Fibroblast of the aortic adventitia (primary cell): ENCODE measurements at regions not wholly inside any gene's neighbourhood (a gene's known extent, or its start where the extent isn't known, plus 50 kb on each side); places are given as distances from the start of the nearest gene placed in this dataset.
A peak's percentile ranks its signal among the peaks of the same experiment; 100 is the strongest.

Experiments
- DNase-seq: peaks from one replicate; pipeline ENCODE4 v3.0.0-alpha.2; 2010; ENCODE audit warnings: low read depth
- H3K4me3 ChIP-seq: 2 replicates; pipeline ENCODE4 v1.5.1; 2011; ENCODE audit warnings: low read depth, mild to moderate bottlenecking, control low read depth, low read length, moderate library complexity
- CTCF ChIP-seq: IDR thresholded peaks from 2 replicates; pipeline ENCODE4 v1.5.1; 2011; ENCODE audit warnings: mild to moderate bottlenecking, low read length, control low read depth, inconsistent platforms; ENCODE audit not compliant: insufficient read depth

DNA sequence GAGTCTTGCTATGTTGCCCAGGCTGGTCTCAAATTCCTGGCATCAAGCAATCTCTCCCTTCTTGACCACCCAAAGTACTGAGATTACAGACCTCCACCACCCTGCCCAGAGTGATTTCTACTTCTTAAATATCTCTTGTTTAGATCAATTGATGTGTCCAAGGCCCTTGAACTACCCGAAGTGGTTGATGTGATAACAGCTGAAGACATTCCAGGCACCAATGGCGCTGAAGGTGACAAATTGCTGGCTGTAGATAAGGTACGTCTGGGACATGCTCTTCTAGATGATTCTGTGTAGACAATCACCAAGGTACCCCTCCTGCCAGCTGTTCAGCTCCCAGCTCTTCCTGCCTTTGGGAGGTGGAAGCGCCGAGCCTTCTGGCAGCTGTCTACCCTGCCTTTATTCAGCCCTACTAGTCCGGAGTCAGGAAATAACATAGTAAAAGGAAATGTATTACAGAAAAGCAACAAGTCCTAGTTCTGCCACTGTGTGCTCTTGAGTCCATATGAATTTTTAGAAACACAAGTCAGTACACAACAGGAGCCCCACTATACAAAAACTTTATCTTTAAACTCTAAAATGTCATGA, 61.3 kb upstream of the BZW1 start:
- no peak for DNase-seq
- TF ChIP-seq CTCF: no peak
- no peak overlapping the region for H3K4me3 ChIP-seq

- H3K4me3 ChIP-seq: no peak overlapping the region
- no peak for DNase-seq
- no peak for TF ChIP-seq CTCF
Observed at GRCh38 chr2:200751786-200752185, 59.9 kb upstream of the BZW1 start.

DNA sequence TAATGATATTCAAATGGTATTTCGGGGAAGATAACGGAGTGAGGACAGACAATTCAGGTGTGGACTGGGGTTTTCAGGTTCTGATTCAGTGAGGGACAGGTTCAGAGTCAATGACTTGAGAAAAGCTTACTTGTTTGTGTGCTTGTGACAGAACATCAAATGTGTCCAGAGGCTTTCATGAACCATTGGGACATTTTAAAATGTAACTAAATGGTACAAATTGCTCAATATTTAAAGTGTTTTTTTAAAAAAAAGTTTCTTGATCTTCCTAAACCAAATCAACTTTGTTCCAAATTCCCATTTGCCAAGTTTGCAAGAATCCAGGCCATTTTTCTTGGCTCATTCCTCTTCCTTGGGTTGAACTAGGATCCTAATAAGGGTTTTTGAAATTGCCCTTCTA, 59.4 kb upstream of the BZW1 start:
- no peak for DNase-seq
- no peak for TF ChIP-seq CTCF
- H3K4me3 ChIP-seq: no peak overlapping the region

DNA sequence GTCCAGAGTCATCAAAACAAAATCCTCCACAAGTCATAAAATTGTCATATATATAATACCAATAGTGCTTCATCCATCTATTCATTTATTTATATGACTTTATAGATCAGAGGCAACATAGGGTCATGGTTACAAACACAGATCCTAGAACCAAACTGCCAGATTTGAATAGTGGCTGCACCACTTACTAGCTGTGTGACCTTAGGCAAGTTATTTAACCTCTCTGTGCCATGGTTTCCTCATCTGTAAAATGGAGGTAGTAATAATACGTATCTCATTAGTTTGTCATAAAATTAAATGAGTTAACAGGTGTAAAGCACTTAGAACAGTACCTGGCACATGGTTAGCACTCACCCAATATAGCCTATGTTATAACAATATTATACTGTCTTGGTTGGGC, 58.9 kb upstream of the BZW1 start:
- no peak for TF ChIP-seq CTCF
- H3K4me3 ChIP-seq: no peak overlapping the region
- DNase-seq: no peak

DNA sequence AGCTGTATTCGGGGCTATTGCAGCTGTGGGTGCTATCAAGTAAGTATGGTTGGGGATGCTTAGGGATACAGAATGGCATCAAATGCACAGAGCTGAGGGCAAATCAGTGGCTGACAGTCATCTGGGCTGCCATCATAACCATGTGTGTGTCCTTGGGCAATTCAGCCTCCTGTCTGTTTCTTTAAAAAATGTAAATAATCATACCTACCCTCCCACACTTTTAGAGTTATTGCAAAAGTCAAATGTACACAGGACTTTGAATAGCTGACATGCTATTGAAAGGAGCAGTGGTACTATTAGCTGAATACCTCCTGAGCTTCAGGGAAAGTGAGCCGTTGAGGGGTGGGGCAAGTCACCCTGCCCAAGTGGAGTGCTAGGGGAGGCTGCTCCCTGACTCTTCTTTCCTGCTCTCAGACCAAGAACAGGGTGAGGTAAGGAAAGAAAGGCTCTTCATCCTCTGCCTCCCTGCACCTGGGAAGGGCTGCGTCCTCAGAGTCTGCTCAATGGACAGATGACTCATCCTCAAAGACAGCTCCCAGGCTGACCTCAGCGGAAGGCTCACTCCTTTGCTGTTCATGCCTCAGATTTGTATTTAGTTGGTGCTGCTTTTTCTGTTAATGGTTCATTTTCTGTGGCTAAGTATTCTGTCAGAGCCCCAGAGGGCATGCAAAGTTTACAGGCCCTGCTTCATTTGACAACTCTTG, 54.9 kb upstream of the BZW1 start:
- no peak overlapping the region for H3K4me3 ChIP-seq
- peak; percentile 64 for DNase-seq
- no peak for TF ChIP-seq CTCF

DNA sequence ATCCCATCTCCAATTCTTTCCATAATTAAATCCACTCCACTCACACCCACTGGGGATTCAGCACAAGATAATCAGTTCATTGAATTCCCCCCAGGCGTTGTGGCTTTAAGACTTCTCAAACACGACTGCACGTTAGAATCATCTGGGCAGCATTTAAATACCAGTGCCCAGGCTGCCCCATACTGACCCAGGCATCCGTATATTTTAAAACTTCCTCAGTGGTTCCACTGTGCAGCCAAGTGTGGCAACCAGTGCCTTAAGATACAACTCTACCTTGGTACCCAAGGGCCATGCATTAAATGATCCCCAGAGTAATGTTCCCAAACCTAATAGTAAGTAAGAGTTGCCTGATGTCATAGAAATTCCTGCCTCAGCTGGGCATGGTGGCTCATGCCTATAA, 54.3 kb upstream of the BZW1 start:
- no peak for TF ChIP-seq CTCF
- no peak overlapping the region for H3K4me3 ChIP-seq
- no peak for DNase-seq

- no peak overlapping the region for H3K4me3 ChIP-seq
- no peak for TF ChIP-seq CTCF
- no peak for DNase-seq
Observed at GRCh38 chr2:200758341-200758740, 53.4 kb upstream of the BZW1 start.
